ENCODE measurements at regions not wholly inside any gene's neighbourhood (a gene's known extent, or its start where the extent isn't known, plus 50 kb on each side); places are given as distances from the start of the nearest gene placed in this dataset.
"Not testable (repeated sequence)": the region's sequence is repeated elsewhere in the genome, so short reads cannot be mapped to it uniquely, and the experiment has no call there.

- WGBS (ENCODE audit: low lambda C conversion rate, missing lambda C conversion rate), result 60% methylated on average over 2 of the region's 2 CpGs
- H3K4me3 ChIP-seq, result no peak overlapping the region
- H3K36me3 ChIP-seq (replicated peaks; ENCODE audit: insufficient read depth, low read depth), result no peaks in the 10 kb centered on the region
- no peaks in the 10 kb centered on the region for H3K9me2 ChIP-seq (replicated peaks; ENCODE audit: insufficient read depth)
- H3K9me3 ChIP-seq (ENCODE audit: low read depth), result no peaks in the 10 kb centered on the region
- no peaks in the 10 kb centered on the region for H3K27me3 ChIP-seq
- no peak for DNase-seq (ENCODE audit: low spot score)
- no peak overlapping the region for H3K27ac ChIP-seq
- H3K4me2 ChIP-seq, result no peak overlapping the region
- no peaks in the 10 kb centered on the region for H3K79me2 ChIP-seq
- no peaks in the 10 kb centered on the region for H3K4me1 ChIP-seq (ENCODE audit: insufficient read depth)
- no peak overlapping the region for H2AFZ ChIP-seq
- TF ChIP-seq EZH2phosphoT487 (IDR thresholded peaks at IDR 0.05; ENCODE audit: low read depth, severe bottlenecking, unreplicated experiment) (no peak), EZH2 (IDR thresholded peaks at IDR 0.05; ENCODE audit: borderline replicate concordance) (no peak)
- TF ChIP-seq, protein P1, sequence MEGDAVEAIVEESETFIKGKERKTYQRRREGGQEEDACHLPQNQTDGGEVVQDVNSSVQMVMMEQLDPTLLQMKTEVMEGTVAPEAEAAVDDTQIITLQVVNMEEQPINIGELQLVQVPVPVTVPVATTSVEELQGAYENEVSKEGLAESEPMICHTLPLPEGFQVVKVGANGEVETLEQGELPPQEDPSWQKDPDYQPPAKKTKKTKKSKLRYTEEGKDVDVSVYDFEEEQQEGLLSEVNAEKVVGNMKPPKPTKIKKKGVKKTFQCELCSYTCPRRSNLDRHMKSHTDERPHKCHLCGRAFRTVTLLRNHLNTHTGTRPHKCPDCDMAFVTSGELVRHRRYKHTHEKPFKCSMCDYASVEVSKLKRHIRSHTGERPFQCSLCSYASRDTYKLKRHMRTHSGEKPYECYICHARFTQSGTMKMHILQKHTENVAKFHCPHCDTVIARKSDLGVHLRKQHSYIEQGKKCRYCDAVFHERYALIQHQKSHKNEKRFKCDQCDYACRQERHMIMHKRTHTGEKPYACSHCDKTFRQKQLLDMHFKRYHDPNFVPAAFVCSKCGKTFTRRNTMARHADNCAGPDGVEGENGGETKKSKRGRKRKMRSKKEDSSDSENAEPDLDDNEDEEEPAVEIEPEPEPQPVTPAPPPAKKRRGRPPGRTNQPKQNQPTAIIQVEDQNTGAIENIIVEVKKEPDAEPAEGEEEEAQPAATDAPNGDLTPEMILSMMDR (IDR thresholded peaks at IDR 0.05; ENCODE audit: poor library complexity), result no peak
- H4K20me1 ChIP-seq (ENCODE audit: insufficient read depth, poor library complexity, severe bottlenecking), result no peaks in the 10 kb centered on the region
These were observed 103.3 kb upstream of the CRY1 start for GRCh38 chr12:107196681-107197080.

- no peaks in the 10 kb centered on the region for H3K4me1 ChIP-seq (ENCODE audit: insufficient read depth)
- H3K4me2 ChIP-seq, result no peak overlapping the region
- H3K9me3 ChIP-seq (ENCODE audit: low read depth), result no peaks in the 10 kb centered on the region
- no peak overlapping the region for H3K4me3 ChIP-seq
- 44% methylated on average over 1 of the region's 1 CpG for WGBS (ENCODE audit: low lambda C conversion rate, missing lambda C conversion rate)
- H3K27me3 ChIP-seq, result no peaks in the 10 kb centered on the region
- peak; percentile 29 for DNase-seq (ENCODE audit: low spot score)
- no peak overlapping the region for H3K27ac ChIP-seq
- H4K20me1 ChIP-seq (ENCODE audit: insufficient read depth, poor library complexity, severe bottlenecking), result no peaks in the 10 kb centered on the region
- H2AFZ ChIP-seq, result no peak overlapping the region
- no peaks in the 10 kb centered on the region for H3K9me2 ChIP-seq (replicated peaks; ENCODE audit: insufficient read depth)
- no peaks in the 10 kb centered on the region for H3K36me3 ChIP-seq (replicated peaks; ENCODE audit: insufficient read depth, low read depth)
- TF ChIP-seq EZH2phosphoT487 (IDR thresholded peaks at IDR 0.05; ENCODE audit: low read depth, severe bottlenecking, unreplicated experiment) (no peak), EZH2 (IDR thresholded peaks at IDR 0.05; ENCODE audit: borderline replicate concordance) (no peak)
- TF ChIP-seq, protein P1 (IDR thresholded peaks at IDR 0.05; ENCODE audit: poor library complexity), result no peak
- H3K79me2 ChIP-seq, result no peaks in the 10 kb centered on the region
These were observed 107.0 kb upstream of the CRY1 start for GRCh38 chr12:107200394-107200793.

GRCh38 chr12:107207931-107208525 lies 114.7 kb upstream of the CRY1 start:
- Histone ChIP-seq H3K4me3 (no peak overlapping the region), H3K27ac (no peak overlapping the region), H3K4me1 (ENCODE audit: insufficient read depth) (no peaks in the 10 kb centered on the region), H4K20me1 (ENCODE audit: insufficient read depth, poor library complexity, severe bottlenecking) (no peaks in the 10 kb centered on the region), H3K9me3 (ENCODE audit: low read depth) (no peaks in the 10 kb centered on the region), H3K9me2 (replicated peaks; ENCODE audit: insufficient read depth) (no peaks in the 10 kb centered on the region), H3K27me3 (no peaks in the 10 kb centered on the region), H3K4me2 (no peak overlapping the region), H3K79me2 (no peaks in the 10 kb centered on the region), H3K36me3 (replicated peaks; ENCODE audit: insufficient read depth, low read depth) (no peaks in the 10 kb centered on the region), H2AFZ (no peak overlapping the region)
- 51% methylated on average over 4 of the region's 4 CpGs for WGBS (ENCODE audit: low lambda C conversion rate, missing lambda C conversion rate)
- no peak for DNase-seq (ENCODE audit: low spot score)
- no peak for TF ChIP-seq EZH2phosphoT487 (IDR thresholded peaks at IDR 0.05; ENCODE audit: low read depth, severe bottlenecking, unreplicated experiment)

- H4K20me1 ChIP-seq (ENCODE audit: insufficient read depth, poor library complexity, severe bottlenecking); H3K4me2 ChIP-seq; H3K9me2 ChIP-seq (replicated peaks; ENCODE audit: insufficient read depth); H3K27ac ChIP-seq; DNase-seq (ENCODE audit: low spot score); H3K4me3 ChIP-seq; H3K36me3 ChIP-seq (replicated peaks; ENCODE audit: insufficient read depth, low read depth); H3K4me1 ChIP-seq (ENCODE audit: insufficient read depth); H3K27me3 ChIP-seq; H2AFZ ChIP-seq; H3K9me3 ChIP-seq (ENCODE audit: low read depth); H3K79me2 ChIP-seq: not testable (repeated sequence)
- WGBS (ENCODE audit: low lambda C conversion rate, missing lambda C conversion rate), result 93% methylated on average over 7 of the region's 7 CpGs
These were observed 116.4 kb upstream of the CRY1 start for GRCh38 chr12:107209700-107210099.

- 59% methylated on average over 3 of the region's 3 CpGs for WGBS (ENCODE audit: low lambda C conversion rate, missing lambda C conversion rate)
- not testable (repeated sequence) for H3K27ac ChIP-seq; H4K20me1 ChIP-seq (ENCODE audit: insufficient read depth, poor library complexity, severe bottlenecking); H3K4me3 ChIP-seq; H3K27me3 ChIP-seq; H3K4me2 ChIP-seq; H3K9me2 ChIP-seq (replicated peaks; ENCODE audit: insufficient read depth); H3K36me3 ChIP-seq (replicated peaks; ENCODE audit: insufficient read depth, low read depth); DNase-seq (ENCODE audit: low spot score); H3K9me3 ChIP-seq (ENCODE audit: low read depth); H3K79me2 ChIP-seq; H3K4me1 ChIP-seq (ENCODE audit: insufficient read depth); H2AFZ ChIP-seq
These were observed 121.0 kb upstream of the CRY1 start for GRCh38 chr12:107214373-107214773.

DNA sequence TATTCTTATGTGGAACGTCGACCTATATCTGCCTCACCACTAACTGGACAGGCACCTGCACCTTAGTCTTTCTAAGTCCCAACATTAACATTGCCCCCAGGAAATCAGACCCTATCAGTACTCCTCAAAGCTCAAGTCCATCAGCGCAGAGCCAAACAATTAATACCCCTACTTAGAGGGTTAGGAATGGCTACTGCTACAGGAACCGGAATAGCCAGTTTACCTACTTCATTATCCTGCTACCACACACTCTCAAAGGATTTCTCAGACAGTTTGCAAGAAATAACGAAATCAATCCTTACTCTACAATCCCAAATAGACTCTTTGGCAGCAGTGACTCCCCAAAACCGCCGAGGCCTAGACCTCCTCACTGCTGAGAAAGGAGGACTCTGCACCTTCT lies 123.1 kb upstream of the CRY1 start:
- H3K4me1 ChIP-seq (ENCODE audit: insufficient read depth); DNase-seq (ENCODE audit: low spot score); H2AFZ ChIP-seq; H3K27ac ChIP-seq; H3K79me2 ChIP-seq; H3K36me3 ChIP-seq (replicated peaks; ENCODE audit: insufficient read depth, low read depth); H3K27me3 ChIP-seq; H3K9me2 ChIP-seq (replicated peaks; ENCODE audit: insufficient read depth); H3K4me2 ChIP-seq; H3K9me3 ChIP-seq (ENCODE audit: low read depth); H3K4me3 ChIP-seq; H4K20me1 ChIP-seq (ENCODE audit: insufficient read depth, poor library complexity, severe bottlenecking): not testable (repeated sequence)
- 77% methylated on average over 7 of the region's 7 CpGs for WGBS (ENCODE audit: low lambda C conversion rate, missing lambda C conversion rate)
